Ishikawa (cell line): ENCODE measurements at regions not wholly inside any gene's neighbourhood (a gene's known extent, or its start where the extent isn't known, plus 50 kb on each side); places are given as distances from the start of the nearest gene placed in this dataset.

Experiments
- CEBPB ChIP-seq: IDR thresholded peaks from 2 replicates; pipeline ENCODE4 v1.6.1; 2012
- CREB1 ChIP-seq: IDR thresholded peaks from 2 replicates; pipeline ENCODE4 v1.6.1; 2012; ENCODE audit warnings: low read depth
- EGR1 ChIP-seq: IDR thresholded peaks from 2 replicates; pipeline ENCODE4 v1.6.1; 2012
- EP300 ChIP-seq: IDR thresholded peaks from 2 replicates; pipeline ENCODE4 v1.6.1; 2012; ENCODE audit warnings: borderline replicate concordance
- FOXM1 ChIP-seq: IDR thresholded peaks from 2 replicates; pipeline ENCODE4 v1.6.1; 2012; ENCODE audit warnings: low read depth, borderline replicate concordance
- MAX ChIP-seq: IDR thresholded peaks from 2 replicates; pipeline ENCODE4 v1.6.1; 2012
- NFIC ChIP-seq: IDR thresholded peaks from 2 replicates; pipeline ENCODE4 v1.6.1; 2012
- RAD21 ChIP-seq: IDR thresholded peaks from 2 replicates; pipeline ENCODE4 v1.6.1; 2012; ENCODE audit warnings: low read depth
- REST ChIP-seq: IDR thresholded peaks from 2 replicates; pipeline ENCODE4 v1.6.1; 2012; ENCODE audit warnings: low read depth, mild to moderate bottlenecking
- TAF1 ChIP-seq: IDR thresholded peaks from 2 replicates; pipeline ENCODE4 v1.6.1; 2012; ENCODE audit warnings: low read depth, mild to moderate bottlenecking
- TCF12 ChIP-seq: IDR thresholded peaks from 2 replicates; pipeline ENCODE4 v1.6.1; 2012; ENCODE audit warnings: low read depth
- TEAD4 ChIP-seq: IDR thresholded peaks from 2 replicates; pipeline ENCODE4 v1.6.1; 2012
- YY1 ChIP-seq: IDR thresholded peaks from 2 replicates; pipeline ENCODE4 v1.6.1; 2012; ENCODE audit warnings: low read depth
- ZBTB7A ChIP-seq: IDR thresholded peaks from 2 replicates; pipeline ENCODE4 v1.6.1; 2012; ENCODE audit warnings: low read depth
- TF ChIP-seq, protein P1 (sequence below): IDR thresholded peaks from 2 replicates; pipeline ENCODE4 v1.6.1; 2012

- TF ChIP-seq REST = no peak
- TF ChIP-seq NFIC = no peak
- TF ChIP-seq CREB1 = no peak
- no peak for TF ChIP-seq RAD21
- no peak for TF ChIP-seq ZBTB7A
- no peak for TF ChIP-seq TCF12
- no peak for TF ChIP-seq EGR1
- TF ChIP-seq TAF1 = no peak
- TF ChIP-seq CEBPB = no peak
- no peak for TF ChIP-seq FOXM1
- no peak for TF ChIP-seq MAX
- TF ChIP-seq TEAD4 = no peak
- no peak for TF ChIP-seq EP300
- TF ChIP-seq, protein P1, sequence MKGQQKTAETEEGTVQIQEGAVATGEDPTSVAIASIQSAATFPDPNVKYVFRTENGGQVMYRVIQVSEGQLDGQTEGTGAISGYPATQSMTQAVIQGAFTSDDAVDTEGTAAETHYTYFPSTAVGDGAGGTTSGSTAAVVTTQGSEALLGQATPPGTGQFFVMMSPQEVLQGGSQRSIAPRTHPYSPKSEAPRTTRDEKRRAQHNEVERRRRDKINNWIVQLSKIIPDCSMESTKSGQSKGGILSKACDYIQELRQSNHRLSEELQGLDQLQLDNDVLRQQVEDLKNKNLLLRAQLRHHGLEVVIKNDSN = no peak
- no peak for TF ChIP-seq YY1
Measured at GRCh38 chr2:4914551-4914950, 777.6 kb upstream of the SOX11 start.

- TF ChIP-seq ZBTB7A = no peak
- no peak for TF ChIP-seq MAX
- TF ChIP-seq EP300 = no peak
- no peak for TF ChIP-seq YY1
- no peak for TF ChIP-seq FOXM1
- TF ChIP-seq NFIC = no peak
- TF ChIP-seq RAD21 = no peak
- TF ChIP-seq TAF1 = no peak
- no peak for TF ChIP-seq CREB1
Measured at GRCh38 chr2:4915357-4915756, 776.8 kb upstream of the SOX11 start.

GRCh38 chr2:4916094-4916493 lies 776.1 kb upstream of the SOX11 start:
- TF ChIP-seq, protein P1 = no peak
- TF ChIP-seq MAX (no peak), CREB1 (no peak)

- TF ChIP-seq CEBPB = no peak
- no peak for TF ChIP-seq TAF1
- TF ChIP-seq MAX = no peak
- no peak for TF ChIP-seq REST
- TF ChIP-seq FOXM1 = no peak
- no peak for TF ChIP-seq YY1
Measured at GRCh38 chr2:4930704-4931103, 761.5 kb upstream of the SOX11 start.

GRCh38 chr2:4931721-4932365 lies 760.3 kb upstream of the SOX11 start:
- TF ChIP-seq RAD21 (no peak), FOXM1 (no peak), REST (no peak), EGR1 (no peak), TEAD4 (no peak), TAF1 (no peak), YY1 (no peak), EP300 (no peak), ZBTB7A (no peak), CREB1 (no peak), MAX (no peak)
- TF ChIP-seq, protein P1 = no peak
